ENCODE measurements at regions not wholly inside any gene's neighbourhood (a gene's known extent, or its start where the extent isn't known, plus 50 kb on each side); places are given as distances from the start of the nearest gene placed in this dataset.

DNA sequence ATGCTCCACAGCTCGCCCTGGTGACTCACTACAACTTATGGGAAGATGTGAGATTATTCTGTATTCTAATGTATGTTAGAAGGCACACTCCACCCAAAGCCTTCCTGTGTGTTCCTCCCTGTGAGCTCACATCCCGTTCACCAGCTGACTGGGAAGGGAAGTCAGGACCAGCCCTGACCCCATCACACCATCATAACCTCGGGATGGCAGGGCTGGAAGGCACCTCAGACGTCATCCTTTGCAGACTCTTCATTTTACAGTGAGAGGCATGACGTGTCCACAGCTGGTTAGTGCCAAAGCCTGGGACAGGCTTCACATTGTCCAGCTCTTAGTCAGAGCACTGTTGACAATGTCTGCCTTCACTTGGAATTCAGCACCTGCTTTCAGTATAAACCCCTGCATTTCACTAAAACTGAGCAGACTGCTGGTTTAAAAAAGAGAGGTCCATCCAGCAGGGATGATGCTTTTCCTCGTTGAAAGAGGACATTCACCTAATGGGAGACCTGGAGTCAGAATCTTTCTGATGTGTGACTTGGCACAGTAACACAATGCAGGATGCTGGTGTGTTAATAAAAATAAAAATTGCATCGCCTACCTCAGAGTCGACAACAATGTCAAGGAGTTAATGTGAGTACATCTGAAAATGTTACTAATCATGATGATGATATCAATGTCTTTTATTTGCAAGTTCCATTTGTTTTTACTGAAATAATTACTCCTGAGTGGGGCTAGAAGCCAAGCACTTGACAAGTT lies 418.0 kb upstream of the TNP1 start:
- ATAC-seq = no peak
- Mint-ChIP-seq H3K9me3 (no peaks in the 10 kb centered on the region), H3K4me1 (no peaks in the 10 kb centered on the region), H3K27ac (no peak overlapping the region), H3K4me3 (no peak overlapping the region), H3K27me3 (peaks cover 6% of the 10 kb centered on the region)
- DNase-seq = no peak

- Mint-ChIP-seq H3K27me3 (peaks cover 6% of the 10 kb centered on the region), H3K9me3 (no peaks in the 10 kb centered on the region), H3K4me3 (no peak overlapping the region), H3K4me1 (no peaks in the 10 kb centered on the region), H3K27ac (no peak overlapping the region)
- DNase-seq (no peak), ATAC-seq (no peak)
These were observed 416.6 kb upstream of the TNP1 start for GRCh38 chr2:217276433-217276832.

DNA sequence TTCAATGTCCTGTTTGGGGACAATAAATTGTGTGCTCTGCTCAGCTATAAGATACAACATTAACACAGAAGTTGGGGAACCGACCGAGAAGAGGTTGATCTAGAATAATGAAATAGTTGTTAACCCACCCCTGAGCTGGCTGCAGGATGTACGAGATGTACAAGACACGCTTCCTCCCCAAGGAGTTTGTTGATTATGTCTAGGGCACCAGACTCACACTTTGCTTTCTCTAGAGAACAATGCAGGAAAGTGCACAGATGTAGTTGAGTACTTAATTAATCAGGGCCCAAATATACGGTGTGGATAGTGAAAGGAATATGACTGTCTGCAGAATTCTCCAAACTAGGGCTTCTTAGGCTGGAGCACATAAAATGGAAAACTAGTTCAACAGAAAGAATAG lies 415.2 kb upstream of the TNP1 start:
- Mint-ChIP-seq H3K27ac (no peak overlapping the region), H3K4me3 (no peak overlapping the region), H3K27me3 (peaks cover 12% of the 10 kb centered on the region), H3K4me1 (no peaks in the 10 kb centered on the region), H3K9me3 (no peaks in the 10 kb centered on the region)
- no peak for DNase-seq
- no peak for ATAC-seq

DNA sequence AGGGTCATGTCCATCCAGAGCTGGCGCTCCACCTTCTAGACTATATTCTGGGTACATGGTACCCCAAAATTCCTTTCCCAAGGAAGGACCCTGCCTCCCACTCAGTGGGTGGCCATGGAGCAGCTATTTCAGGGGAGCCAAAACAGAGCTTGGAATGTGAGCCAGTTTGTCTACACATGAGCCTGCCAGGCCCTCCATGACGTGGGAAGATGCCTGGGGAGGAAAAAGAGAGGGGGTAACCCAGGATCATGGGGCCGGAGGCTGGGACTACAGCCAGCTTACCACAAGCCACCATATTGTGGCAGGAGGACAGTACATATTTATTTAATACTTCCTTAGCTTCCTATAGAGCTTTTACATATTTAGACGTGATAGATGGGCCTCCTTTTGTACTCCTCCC lies 414.7 kb upstream of the TNP1 start:
- H3K4me3 Mint-ChIP-seq = no peak overlapping the region
- DNase-seq (no peak), ATAC-seq (no peak)
- peaks cover 17% of the 10 kb centered on the region for H3K27me3 Mint-ChIP-seq
- H3K4me1 Mint-ChIP-seq = no peaks in the 10 kb centered on the region
- peak overlapping the region in 1 of 2 donors; percentile 85 for H3K27ac Mint-ChIP-seq
- H3K9me3 Mint-ChIP-seq = no peaks in the 10 kb centered on the region

- Mint-ChIP-seq H3K27ac (no peak overlapping the region), H3K9me3 (no peaks in the 10 kb centered on the region), H3K27me3 (peaks cover 25% of the 10 kb centered on the region), H3K4me1 (no peaks in the 10 kb centered on the region), H3K4me3 (no peak overlapping the region)
- ATAC-seq (no peak), DNase-seq (no peak)
These were observed 414.0 kb upstream of the TNP1 start for GRCh38 chr2:217273851-217274250.

GRCh38 chr2:217273162-217273561 lies 413.3 kb upstream of the TNP1 start:
- no peak overlapping the region for H3K4me3 Mint-ChIP-seq
- peaks cover 29% of the 10 kb centered on the region for H3K27me3 Mint-ChIP-seq

DNA sequence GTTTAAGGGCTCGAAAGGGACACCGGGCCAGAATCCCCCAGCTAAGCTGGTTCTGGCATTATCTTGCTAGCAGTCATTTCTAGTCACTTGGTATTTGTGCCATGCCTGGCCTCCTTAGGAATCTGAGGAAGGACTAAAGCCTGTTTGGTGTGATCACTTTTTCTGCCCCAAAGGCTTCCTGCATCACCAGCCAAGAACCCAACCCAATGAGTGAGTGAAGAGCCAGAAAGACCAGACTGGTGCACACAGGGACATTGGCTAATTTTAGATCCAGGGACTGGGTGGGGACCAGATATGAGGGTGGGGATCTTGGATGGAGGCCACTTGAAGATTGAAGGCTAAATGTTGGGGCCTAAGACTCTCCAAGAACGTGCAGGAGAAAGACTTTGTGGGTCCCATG lies 411.9 kb upstream of the TNP1 start:
- no peak for ATAC-seq
- H3K4me1 Mint-ChIP-seq = no peaks in the 10 kb centered on the region
- no peak overlapping the region for H3K27ac Mint-ChIP-seq
- H3K27me3 Mint-ChIP-seq = peaks cover 23% of the 10 kb centered on the region
- H3K9me3 Mint-ChIP-seq = no peaks in the 10 kb centered on the region
- no peak for DNase-seq
- H3K4me3 Mint-ChIP-seq = no peak overlapping the region

More at GRCh38 chr2:217273162-217273561, 413.3 kb upstream of the TNP1 start:
- Mint-ChIP-seq H3K27ac (no peak overlapping the region), H3K9me3 (no peaks in the 10 kb centered on the region), H3K4me1 (no peaks in the 10 kb centered on the region)
- no peak for ATAC-seq
- no peak for DNase-seq

DNA sequence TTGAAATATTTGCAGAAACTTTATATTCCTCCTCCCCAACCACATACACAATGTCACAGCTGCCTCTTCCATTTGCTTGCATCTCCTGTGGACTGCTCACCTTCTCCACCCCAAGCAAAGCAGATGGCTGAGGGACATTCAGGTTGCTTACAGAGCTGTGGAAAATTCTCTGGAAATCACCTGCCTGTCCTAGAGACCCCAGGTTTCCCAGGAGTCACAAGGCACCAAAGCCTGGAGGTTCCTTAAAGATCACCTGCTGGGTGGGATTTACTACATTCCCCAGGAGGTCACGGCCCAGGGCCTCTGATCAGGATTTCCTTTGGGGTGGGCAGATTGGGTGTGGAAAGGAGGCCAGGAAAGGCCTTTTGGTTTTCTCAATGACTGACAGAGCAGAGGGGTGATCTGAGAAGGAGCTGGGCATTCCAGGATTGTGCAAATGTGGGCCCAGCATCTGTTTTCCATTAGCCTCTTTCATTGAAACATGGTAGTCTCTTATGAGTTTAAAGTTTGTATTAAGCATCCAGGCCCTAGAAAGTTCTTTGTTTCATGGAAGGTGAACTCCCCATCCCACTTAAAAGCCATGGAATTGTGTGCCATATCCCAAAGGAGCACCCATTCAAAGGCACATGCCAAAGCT lies 410.7 kb upstream of the TNP1 start:
- Mint-ChIP-seq H3K4me1 (no peaks in the 10 kb centered on the region), H3K27ac (peak overlapping the region in 1 of 2 donors; percentile 47), H3K4me3 (no peak overlapping the region), H3K9me3 (no peaks in the 10 kb centered on the region), H3K27me3 (peaks cover 23% of the 10 kb centered on the region)
- no peak for ATAC-seq
- DNase-seq = no peak

- peak overlapping the region in 1 of 2 donors; percentile 30 for H3K27ac Mint-ChIP-seq
- ATAC-seq = no peak
- H3K9me3 Mint-ChIP-seq = no peaks in the 10 kb centered on the region
- DNase-seq = no peak
- H3K4me3 Mint-ChIP-seq = no peak overlapping the region
- peaks cover 23% of the 10 kb centered on the region for H3K27me3 Mint-ChIP-seq
- no peaks in the 10 kb centered on the region for H3K4me1 Mint-ChIP-seq
These were observed 410.0 kb upstream of the TNP1 start for GRCh38 chr2:217269701-217270484.

- H3K4me3 Mint-ChIP-seq = no peak overlapping the region
- H3K27me3 Mint-ChIP-seq = peaks cover 23% of the 10 kb centered on the region
- H3K27ac Mint-ChIP-seq = no peak overlapping the region
- no peaks in the 10 kb centered on the region for H3K9me3 Mint-ChIP-seq
- H3K4me1 Mint-ChIP-seq = no peaks in the 10 kb centered on the region
- no peak for DNase-seq
- no peak for ATAC-seq
These were observed 409.1 kb upstream of the TNP1 start for GRCh38 chr2:217268978-217269377.

- no peak overlapping the region for H3K27ac Mint-ChIP-seq
- H3K4me1 Mint-ChIP-seq = no peaks in the 10 kb centered on the region
- no peak for ATAC-seq
- peaks cover 34% of the 10 kb centered on the region for H3K27me3 Mint-ChIP-seq
- H3K4me3 Mint-ChIP-seq = no peak overlapping the region
- H3K9me3 Mint-ChIP-seq = no peaks in the 10 kb centered on the region
- no peak for DNase-seq
These were observed 407.9 kb upstream of the TNP1 start for GRCh38 chr2:217267758-217268157.

- Mint-ChIP-seq H3K4me3 (no peak overlapping the region), H3K4me1 (no peaks in the 10 kb centered on the region), H3K9me3 (no peaks in the 10 kb centered on the region), H3K27me3 (peaks cover 33% of the 10 kb centered on the region), H3K27ac (no peak overlapping the region)
- DNase-seq = no peak
- no peak for ATAC-seq
These were observed 403.9 kb upstream of the TNP1 start for GRCh38 chr2:217263756-217264155.

GRCh38 chr2:217262911-217263310 lies 403.0 kb upstream of the TNP1 start:
- no peaks in the 10 kb centered on the region for H3K9me3 Mint-ChIP-seq
- no peak overlapping the region for H3K4me3 Mint-ChIP-seq
- no peak overlapping the region for H3K27ac Mint-ChIP-seq
- ATAC-seq (no peak), DNase-seq (no peak)
- H3K4me1 Mint-ChIP-seq = no peaks in the 10 kb centered on the region
- H3K27me3 Mint-ChIP-seq = peaks cover 30% of the 10 kb centered on the region

DNA sequence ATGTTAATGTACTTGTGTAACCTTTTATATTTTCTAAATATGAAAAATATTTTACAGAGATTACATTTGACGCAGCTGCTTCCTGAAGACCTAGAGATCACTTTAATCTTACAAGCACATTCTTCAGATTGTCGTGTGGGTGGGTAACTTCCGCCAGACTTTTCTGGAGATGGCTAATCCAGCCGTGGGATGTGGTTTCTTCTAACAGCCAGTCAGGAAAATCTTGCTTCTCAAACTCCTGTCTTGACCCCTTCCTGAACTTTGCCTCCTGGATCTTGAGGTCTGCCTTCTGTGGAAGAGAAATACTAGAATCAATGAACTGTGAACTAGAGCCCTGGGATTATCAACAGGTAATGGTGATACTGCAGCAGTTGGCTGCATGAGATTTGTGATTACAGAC lies 401.6 kb upstream of the TNP1 start:
- H3K27me3 Mint-ChIP-seq = peaks cover 30% of the 10 kb centered on the region

DNA sequence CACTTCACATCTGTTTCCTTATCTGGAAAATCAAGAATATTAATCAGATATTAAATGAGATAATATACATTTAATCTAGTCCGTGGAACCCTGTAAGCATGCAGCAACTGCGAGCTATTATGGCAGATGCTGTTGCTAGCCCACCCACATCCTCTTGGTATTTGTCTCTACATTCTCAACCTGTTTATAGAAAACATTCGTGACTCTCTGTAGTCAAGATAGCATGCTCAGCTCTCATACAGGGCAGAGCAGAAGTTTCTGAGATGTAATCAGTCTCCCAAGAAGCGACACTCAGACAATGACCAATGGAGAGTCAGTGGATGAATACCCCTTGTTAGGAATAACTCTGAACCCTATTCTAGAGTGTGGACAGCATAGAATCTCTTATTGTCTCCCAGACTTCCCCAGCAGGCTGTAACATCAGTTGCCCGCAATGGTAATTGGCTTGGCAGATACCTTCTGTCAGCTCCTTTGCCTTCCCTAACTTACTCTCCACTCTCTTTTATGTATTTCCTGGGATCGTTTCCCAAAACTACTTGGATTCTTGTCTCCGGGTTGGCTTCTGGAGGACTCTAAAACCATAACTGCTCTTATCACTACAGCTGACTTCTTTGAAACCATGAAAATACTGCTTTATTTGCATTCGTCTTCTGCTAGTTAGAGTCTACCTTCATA lies 400.7 kb upstream of the TNP1 start:
- no peak for DNase-seq
- Mint-ChIP-seq H3K4me3 (no peak overlapping the region), H3K27me3 (peaks cover 30% of the 10 kb centered on the region), H3K4me1 (no peaks in the 10 kb centered on the region), H3K9me3 (no peaks in the 10 kb centered on the region), H3K27ac (no peak overlapping the region)
- no peak for ATAC-seq

More for the DNA sequence above, 401.6 kb upstream of the TNP1 start:
- Mint-ChIP-seq H3K9me3 (no peaks in the 10 kb centered on the region), H3K4me1 (no peaks in the 10 kb centered on the region), H3K4me3 (no peak overlapping the region), H3K27ac (no peak overlapping the region)
- ATAC-seq (no peak), DNase-seq (no peak)

All from stimulated activated naive CD8-positive, alpha-beta T cell treated with anti-CD3 and anti-CD28 coated beads, Interleukin-15, amount 100 ng/mL, for 72 hours (primary cell).